NT2/D1 (cell line): ENCODE measurements at regions not wholly inside any gene's neighbourhood (a gene's known extent, or its start where the extent isn't known, plus 50 kb on each side); places are given as distances from the start of the nearest gene placed in this dataset.

Experiments used
- YY1 ChIP-seq: IDR thresholded peaks from 2 replicates; pipeline ENCODE4 v1.6.1; 2011; ENCODE audit not compliant: insufficient read length, insufficient read depth
- ZNF274 ChIP-seq: IDR thresholded peaks from 2 replicates; pipeline ENCODE4 v1.6.1; 2011; ENCODE audit warnings: mild to moderate bottlenecking, low read depth, low read length

DNA sequence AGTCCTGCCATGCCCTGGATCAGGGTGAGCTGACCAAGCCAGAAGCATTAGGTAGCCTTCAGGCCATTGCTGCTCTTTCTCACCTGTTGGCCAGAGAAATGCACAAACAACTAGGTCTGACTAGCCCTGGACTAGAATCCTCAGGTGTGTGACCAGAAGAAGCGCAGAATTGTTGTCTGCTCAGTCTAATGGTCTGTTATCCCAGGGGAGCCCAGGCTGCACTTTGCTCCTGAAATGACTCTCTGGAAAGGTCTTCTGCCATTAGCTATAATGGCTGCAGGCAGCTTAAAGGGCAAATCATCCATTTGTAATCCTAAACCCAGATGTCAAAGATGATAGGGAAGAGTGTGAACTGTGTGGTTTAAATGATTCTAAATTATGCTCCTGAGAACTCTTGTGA lies 246.1 kb downstream of the NFKBIZ start:
- TF ChIP-seq ZNF274 (no peak), YY1 (no peak)
